Sigmoid colon (tissue), 6 donors: ENCODE measurements at regions not wholly inside any gene's neighbourhood (a gene's known extent, or its start where the extent isn't known, plus 50 kb on each side); places are given as distances from the start of the nearest gene placed in this dataset.

ENCODE experiments used
- DNase-seq: peaks from one replicate; pipeline ENCODE4 v3.0.0-alpha.2; 2019
- H3K27ac ChIP-seq, 4 donors: fragments of 200-600 bp; sonication (generic); one replicate each; pipeline ENCODE4 v1.5.1; 2016 to 2019; ENCODE audit warnings: mild to moderate bottlenecking in 1 of 4
- H3K27me3 ChIP-seq, 3 donors: fragments of 200-600 bp; sonication (generic); one replicate each; pipeline ENCODE4 v1.5.1; 2019; ENCODE audit warnings: mild to moderate bottlenecking in 1 of 3
- H3K36me3 ChIP-seq, 4 donors: fragments of 200-600 bp; sonication (generic); one replicate each; pipeline ENCODE4 v1.5.1; 2016 to 2019
- H3K4me1 ChIP-seq, 4 donors: fragments of 200-600 bp; sonication (generic); one replicate each; pipeline ENCODE4 v1.5.1; 2017 to 2019
- H3K4me3 ChIP-seq, 4 donors: fragments of 200-600 bp; sonication (generic); one replicate each; pipeline ENCODE4 v1.5.1; 2017 to 2019; ENCODE audit warnings: mild to moderate bottlenecking in 2 of 4, moderate library complexity in 1 of 4
- H3K9me3 ChIP-seq, 4 donors: fragments of 200-600 bp in 3 of 4; sonication (generic) in 3 of 4; one replicate each; pipeline versions ENCODE4 v1.5.1 to v1.6.1; 2013 to 2019
- EP300 ChIP-seq, 4 donors: sonication (generic); formaldehyde crosslinking; IDR thresholded peaks; one replicate each; pipeline ENCODE4 v1.6.1; 2017; ENCODE audit warnings: antibody characterized with exemption in 4 of 4
- POLR2A ChIP-seq, 2 donors: fragments of 450-650 bp; IDR thresholded peaks; one replicate each; pipeline ENCODE4 v1.6.1; 2016; ENCODE audit warnings: antibody characterized with exemption in 2 of 2, mild to moderate bottlenecking in 2 of 2, moderate library complexity in 2 of 2
- POLR2AphosphoS5 ChIP-seq, 4 donors: sonication (generic); formaldehyde crosslinking; IDR thresholded peaks; one replicate each; pipeline ENCODE4 v1.6.1; 2017; ENCODE audit warnings: antibody characterized with exemption in 4 of 4
- WGBS, 2 donors: extraction: QIAGEN DNeasy Blood & Tissue Kit; methylation state at CpG; one replicate each; pipeline ENCODE4 v1.1.7; 2013; 5-methylcytosine and 5-hydroxymethylcytosine counted together
- intact Hi-C: fragments of 100-400 bp; cut with DNase I; formaldehyde crosslinking; loops from one replicate; pipeline ENCODE4 v1.15.1; 2023
- TF ChIP-seq, protein P1 (sequence below), 4 experiments: fragments of 450-650 bp in 3 of 4; fragments of 200-600 bp in 1 of 4; IDR thresholded peaks; one replicate each; pipeline ENCODE4 v1.5.1; 2016 to 2019; ENCODE audit warnings: antibody characterized with exemption in 4 of 4, mild to moderate bottlenecking in 3 of 4, moderate library complexity in 2 of 4
- donor health status: healthy with polysubstance abuse.
- donor health status: healthy.

DNA sequence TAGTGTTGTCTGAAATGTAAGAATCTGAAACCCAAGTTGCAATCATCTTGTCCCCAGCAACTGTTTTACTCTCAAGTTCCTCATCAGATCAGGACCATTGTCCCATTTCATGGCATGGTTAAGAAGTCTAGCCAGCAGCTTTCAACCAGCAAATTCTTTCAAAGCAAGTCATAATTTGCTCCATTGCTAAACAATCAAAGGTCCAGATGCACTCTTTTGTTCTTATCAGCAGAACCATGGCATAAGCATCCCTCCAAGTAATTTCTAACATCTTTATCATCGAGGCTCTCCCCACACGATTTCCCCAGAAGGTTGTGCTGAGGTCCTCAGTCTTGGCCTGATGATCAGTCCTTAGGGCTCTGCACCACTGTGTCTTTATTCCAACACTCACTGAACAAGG, 67.5 kb upstream of the APCDD1 start:
- Histone ChIP-seq H3K4me1 (no peaks in the 10 kb centered on the region), H3K27me3 (no peaks in the 10 kb centered on the region), H3K4me3 (no peak overlapping the region), H3K36me3 (no peaks in the 10 kb centered on the region), H3K9me3 (no peaks in the 10 kb centered on the region), H3K27ac (no peak overlapping the region)
- TF ChIP-seq POLR2AphosphoS5 (IDR thresholded peaks at IDR 0.05), result no peak
- no peak for TF ChIP-seq EP300 (IDR thresholded peaks at IDR 0.05)
- TF ChIP-seq POLR2A (IDR thresholded peaks at IDR 0.05), result no peak
- TF ChIP-seq, protein P1, sequence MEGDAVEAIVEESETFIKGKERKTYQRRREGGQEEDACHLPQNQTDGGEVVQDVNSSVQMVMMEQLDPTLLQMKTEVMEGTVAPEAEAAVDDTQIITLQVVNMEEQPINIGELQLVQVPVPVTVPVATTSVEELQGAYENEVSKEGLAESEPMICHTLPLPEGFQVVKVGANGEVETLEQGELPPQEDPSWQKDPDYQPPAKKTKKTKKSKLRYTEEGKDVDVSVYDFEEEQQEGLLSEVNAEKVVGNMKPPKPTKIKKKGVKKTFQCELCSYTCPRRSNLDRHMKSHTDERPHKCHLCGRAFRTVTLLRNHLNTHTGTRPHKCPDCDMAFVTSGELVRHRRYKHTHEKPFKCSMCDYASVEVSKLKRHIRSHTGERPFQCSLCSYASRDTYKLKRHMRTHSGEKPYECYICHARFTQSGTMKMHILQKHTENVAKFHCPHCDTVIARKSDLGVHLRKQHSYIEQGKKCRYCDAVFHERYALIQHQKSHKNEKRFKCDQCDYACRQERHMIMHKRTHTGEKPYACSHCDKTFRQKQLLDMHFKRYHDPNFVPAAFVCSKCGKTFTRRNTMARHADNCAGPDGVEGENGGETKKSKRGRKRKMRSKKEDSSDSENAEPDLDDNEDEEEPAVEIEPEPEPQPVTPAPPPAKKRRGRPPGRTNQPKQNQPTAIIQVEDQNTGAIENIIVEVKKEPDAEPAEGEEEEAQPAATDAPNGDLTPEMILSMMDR (IDR thresholded peaks at IDR 0.05), result no peak
- WGBS, 2 donors, result 83 to 87% methylated on average over 2 of the region's 2 CpGs
- intact Hi-C loops, result no loop called here
- DNase-seq, result no peak

DNA sequence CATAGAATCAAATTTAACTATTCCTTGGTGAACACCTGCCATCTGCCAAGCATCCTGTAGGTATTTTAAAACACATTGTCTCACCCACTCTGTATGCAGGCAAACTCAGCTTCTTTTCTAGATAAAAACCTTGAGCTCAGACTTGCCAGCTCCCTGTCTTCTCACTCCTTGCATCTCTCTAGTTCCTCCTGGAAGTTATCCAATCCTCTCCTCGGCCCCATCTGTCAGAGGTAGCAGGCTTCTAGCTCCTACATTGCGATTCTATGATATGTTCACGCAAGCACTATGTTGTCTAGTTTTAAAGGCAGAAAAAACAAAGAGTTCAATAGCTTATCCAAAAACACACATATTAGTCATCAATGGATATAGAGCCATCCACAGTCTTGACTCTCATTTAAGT, 67.0 kb upstream of the APCDD1 start:
- H3K36me3 ChIP-seq, result no peaks in the 10 kb centered on the region
- H3K27me3 ChIP-seq, result no peaks in the 10 kb centered on the region
- DNase-seq, result no peak
- no peak overlapping the region for H3K27ac ChIP-seq
- H3K4me1 ChIP-seq, result no peaks in the 10 kb centered on the region
- 85 to 87% methylated on average over 3 of the region's 3 CpGs for WGBS, 2 donors
- TF ChIP-seq POLR2A (IDR thresholded peaks at IDR 0.05) (no peak), EP300 (IDR thresholded peaks at IDR 0.05) (no peak), POLR2AphosphoS5 (IDR thresholded peaks at IDR 0.05) (no peak)
- TF ChIP-seq, protein P1 (IDR thresholded peaks at IDR 0.05), result no peak
- no peaks in the 10 kb centered on the region for H3K9me3 ChIP-seq
- intact Hi-C loops, result no loop called here
- no peak overlapping the region for H3K4me3 ChIP-seq

DNA sequence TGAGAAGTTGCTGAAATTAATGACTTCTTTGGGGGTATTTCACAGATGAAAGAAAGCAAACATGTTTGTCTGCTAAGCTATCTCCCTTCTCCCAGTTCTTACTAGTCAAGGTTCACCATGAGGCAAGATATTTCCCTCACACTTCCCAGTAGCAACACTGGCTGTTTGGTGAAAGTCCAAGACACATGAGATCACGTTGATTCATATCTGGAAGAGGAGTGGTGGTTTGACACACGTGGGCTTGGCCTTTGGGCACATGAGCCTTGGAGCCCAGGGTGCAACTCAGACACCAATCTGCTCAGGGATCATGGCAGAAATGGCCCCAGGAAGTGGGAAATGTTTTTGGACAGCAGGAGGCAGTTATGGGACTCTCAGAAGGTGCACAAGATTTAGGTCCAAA, 66.1 kb upstream of the APCDD1 start:
- TF ChIP-seq EP300 (IDR thresholded peaks at IDR 0.05) (no peak), POLR2A (IDR thresholded peaks at IDR 0.05) (no peak), POLR2AphosphoS5 (IDR thresholded peaks at IDR 0.05) (no peak)
- TF ChIP-seq, protein P1 (IDR thresholded peaks at IDR 0.05), result no peak
- 42 to 75% methylated on average over 2 of the region's 2 CpGs for WGBS, 2 donors
- intact Hi-C loops, result no loop called here

DNA sequence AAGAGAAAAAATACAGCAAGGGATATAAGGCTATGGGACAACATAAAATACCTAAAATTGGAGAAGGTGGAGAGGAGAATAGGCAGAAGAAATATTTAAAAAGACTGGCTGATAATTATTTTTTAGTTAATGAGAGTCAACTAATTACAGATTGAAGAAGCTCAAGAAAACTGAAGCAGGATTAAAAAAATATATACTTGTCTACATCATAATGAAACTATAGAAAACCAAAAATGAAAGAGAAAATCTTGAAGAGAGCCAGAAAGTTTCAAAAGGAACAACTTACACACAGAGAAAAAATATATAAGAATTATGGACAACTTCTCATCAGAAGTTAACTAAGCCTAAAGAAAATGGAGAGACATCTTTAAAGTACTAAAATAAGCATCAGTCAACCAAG, 62.9 kb upstream of the APCDD1 start:
- no peak overlapping the region for H3K27ac ChIP-seq
- TF ChIP-seq EP300 (IDR thresholded peaks at IDR 0.05) (no peak), POLR2AphosphoS5 (IDR thresholded peaks at IDR 0.05) (no peak), POLR2A (IDR thresholded peaks at IDR 0.05) (no peak)
- TF ChIP-seq, protein P1 (IDR thresholded peaks at IDR 0.05), result no peak
- H3K4me1 ChIP-seq, result no peaks in the 10 kb centered on the region
- intact Hi-C loops, result no loop called here
- H3K9me3 ChIP-seq, result no peaks in the 10 kb centered on the region
- no peaks in the 10 kb centered on the region for H3K36me3 ChIP-seq
- no peaks in the 10 kb centered on the region for H3K27me3 ChIP-seq
- H3K4me3 ChIP-seq, result no peak overlapping the region
- DNase-seq, result no peak

More for the DNA sequence above, 66.1 kb upstream of the APCDD1 start:
- no peaks in the 10 kb centered on the region for H3K4me1 ChIP-seq
- no peak overlapping the region for H3K27ac ChIP-seq
- no peaks in the 10 kb centered on the region for H3K36me3 ChIP-seq
- H3K27me3 ChIP-seq, result no peaks in the 10 kb centered on the region
- no peak for DNase-seq
- no peaks in the 10 kb centered on the region for H3K9me3 ChIP-seq
- H3K4me3 ChIP-seq, result no peak overlapping the region

DNA sequence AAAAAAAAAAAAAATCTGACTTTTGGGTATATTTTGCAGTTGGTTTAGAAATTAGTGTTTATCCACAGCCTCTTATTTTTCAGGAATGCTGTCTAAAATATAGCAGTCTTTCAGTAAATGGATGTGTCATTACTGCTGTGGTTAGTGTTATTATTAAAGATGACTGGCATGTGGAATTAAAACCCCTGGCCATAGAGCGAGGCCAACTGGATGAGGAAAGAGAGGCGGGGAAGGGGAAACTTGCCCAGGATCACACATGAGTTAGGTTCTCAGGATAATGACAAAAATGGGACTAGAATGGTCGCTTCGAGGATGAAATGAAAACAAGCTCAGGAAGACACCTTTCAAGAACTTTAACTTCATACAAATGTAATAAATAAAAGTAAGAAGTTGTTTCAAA, 57.4 kb upstream of the APCDD1 start:
- H3K27ac ChIP-seq, result no peak overlapping the region
- H3K9me3 ChIP-seq, result no peaks in the 10 kb centered on the region
- H3K4me1 ChIP-seq, result no peaks in the 10 kb centered on the region
- H3K4me3 ChIP-seq, result no peak overlapping the region
- TF ChIP-seq, protein P1 (IDR thresholded peaks at IDR 0.05), result no peak
- TF ChIP-seq POLR2AphosphoS5 (IDR thresholded peaks at IDR 0.05) (no peak), POLR2A (IDR thresholded peaks at IDR 0.05) (no peak), EP300 (IDR thresholded peaks at IDR 0.05) (no peak)
- 93 to 95% methylated on average over 4 of the region's 4 CpGs for WGBS, 2 donors
- peaks cover 0 to 13% (median 0%) of the 10 kb centered on the region in 3 donors for H3K27me3 ChIP-seq
- intact Hi-C loops, result no loop called here
- DNase-seq, result no peak
- no peaks in the 10 kb centered on the region for H3K36me3 ChIP-seq
